NCI-H1694 treated with DMSO at 0.1 percent for 48 hours (cell line): ENCODE measurements at regions not wholly inside any gene's neighbourhood (a gene's known extent, or its start where the extent isn't known, plus 50 kb on each side); places are given as distances from the start of the nearest gene placed in this dataset.

Source experiments
- DNase-seq: peaks from one replicate; lab custom pipeline; 2025; lab: John Stamatoyannopoulos, UW

DNA sequence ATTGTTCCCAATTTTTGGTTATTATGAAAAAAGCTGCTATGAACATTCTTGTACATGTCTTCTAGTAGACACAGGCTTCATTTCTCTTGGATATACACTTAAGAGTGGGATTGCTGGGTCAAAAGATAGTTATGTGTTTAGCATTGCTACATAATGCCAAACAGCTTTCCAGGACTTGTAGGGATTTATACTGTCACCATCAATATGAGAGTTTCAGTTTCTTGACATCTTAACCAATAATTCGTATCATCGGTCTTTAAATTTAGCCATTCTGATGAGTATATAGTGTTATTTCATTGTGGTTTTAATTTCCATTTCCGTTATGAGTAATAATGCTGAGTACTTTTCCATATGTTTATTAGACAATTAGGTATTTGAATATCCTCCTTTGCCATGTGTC, 190.3 kb upstream of the PFN2 start:
- no peak for DNase-seq

DNA sequence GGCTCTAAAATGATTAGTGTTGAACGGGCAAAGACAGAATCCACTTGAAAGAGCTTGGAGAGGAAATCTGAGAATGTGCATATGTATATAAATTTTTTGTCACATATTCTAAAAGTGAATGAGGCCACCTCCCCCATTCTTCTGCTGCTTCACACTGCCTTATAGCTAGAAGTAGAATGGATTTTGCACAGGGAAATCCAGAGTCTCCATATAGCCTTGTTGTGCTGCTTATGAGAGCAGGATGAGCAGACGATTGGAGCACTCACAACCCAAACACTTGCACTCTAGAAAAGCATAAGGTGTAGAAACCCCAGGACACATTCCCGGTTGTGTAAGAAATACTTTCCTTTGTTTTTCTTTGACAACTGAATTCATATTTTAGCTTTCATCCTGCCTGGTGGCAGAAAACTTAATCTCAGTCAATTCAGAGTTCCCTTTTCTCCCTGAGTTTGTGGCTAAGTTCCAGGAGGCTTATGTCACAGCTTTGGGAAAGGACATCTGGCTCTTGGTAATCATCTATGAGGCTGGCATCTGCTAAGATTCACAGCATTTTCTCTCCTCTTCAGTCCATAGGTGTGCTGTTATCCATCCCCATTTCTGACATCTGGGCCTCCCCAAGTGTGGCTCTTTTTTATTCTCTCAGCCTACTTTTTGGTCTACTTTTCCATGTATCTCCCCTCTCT, 188.4 kb upstream of the PFN2 start:
- DNase-seq, result peak; percentile 88

DNA sequence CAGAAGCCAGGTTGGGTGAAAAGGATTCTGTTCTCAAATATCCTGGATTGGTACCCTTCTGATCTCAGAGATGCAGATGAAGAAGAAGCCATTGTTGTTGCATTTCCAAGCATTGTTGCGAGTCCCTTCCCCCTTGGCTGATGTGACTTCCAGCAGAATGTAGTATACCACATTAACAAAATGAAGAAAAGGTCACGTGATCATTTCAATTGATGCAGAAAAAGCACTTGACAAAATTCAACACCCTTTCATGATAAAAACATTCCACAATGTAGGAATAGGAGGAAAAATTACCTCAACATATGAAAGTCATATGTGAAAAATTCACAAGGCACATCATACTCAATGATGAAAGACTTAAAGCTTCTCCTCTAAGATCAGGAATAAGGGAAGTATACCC, 181.9 kb upstream of the PFN2 start:
- no peak for DNase-seq

DNA sequence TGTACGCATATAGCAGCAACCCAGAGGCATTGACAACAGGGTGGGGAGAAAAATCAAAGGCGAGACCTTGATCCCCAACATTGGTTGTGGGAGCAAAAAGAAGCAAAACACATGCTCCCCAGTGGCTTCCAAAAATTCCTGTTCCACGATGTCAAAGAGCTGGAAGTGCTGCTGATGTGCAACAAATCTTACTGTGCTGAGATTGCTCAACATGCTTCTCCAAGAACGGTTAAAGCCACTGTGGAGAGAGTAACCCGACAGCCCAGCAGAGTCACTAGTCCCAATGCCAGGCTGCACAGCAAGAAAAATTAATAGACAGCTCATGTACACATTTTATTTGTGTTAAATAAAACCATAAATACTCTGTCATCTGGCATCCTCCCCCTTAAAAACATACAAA, 179.9 kb upstream of the PFN2 start:
- no peak for DNase-seq

DNA sequence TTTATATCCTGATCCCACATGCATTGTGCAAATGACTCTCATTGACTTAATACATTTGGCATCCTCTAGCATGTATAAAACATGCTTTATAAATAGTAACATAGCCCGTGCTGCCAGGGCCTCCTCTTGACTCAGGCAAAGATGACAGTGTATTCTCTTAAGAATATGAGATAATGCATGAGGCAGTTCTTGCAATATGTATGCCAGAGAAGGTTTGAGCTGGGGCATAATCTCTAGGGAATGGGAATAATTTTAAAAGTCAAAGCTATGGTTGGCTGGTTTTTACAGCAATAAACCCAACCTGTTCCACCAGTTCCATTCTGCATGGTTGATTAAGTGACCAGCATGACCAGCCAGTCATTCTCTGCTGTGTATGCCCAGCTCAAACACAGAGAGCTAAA, 179.0 kb upstream of the PFN2 start:
- no peak for DNase-seq

DNA sequence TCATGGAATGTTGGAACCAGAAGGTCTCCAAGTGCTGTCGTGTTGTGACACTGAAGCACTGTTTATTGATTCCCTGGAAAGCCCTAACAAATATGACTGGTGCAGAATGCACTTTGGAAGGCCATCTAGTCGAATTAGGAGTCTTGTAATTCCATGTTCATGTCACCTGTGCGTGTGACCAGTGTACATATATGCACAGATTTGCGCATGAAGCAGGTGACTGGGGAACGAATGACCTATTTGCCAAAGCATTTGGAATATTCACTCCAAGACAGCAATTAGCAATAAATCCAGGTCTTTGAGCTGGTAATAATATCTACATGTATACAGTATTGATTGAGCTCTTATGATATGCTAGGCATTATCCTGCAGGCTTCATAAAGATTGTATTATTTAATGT, 177.5 kb upstream of the PFN2 start:
- no peak for DNase-seq

DNA sequence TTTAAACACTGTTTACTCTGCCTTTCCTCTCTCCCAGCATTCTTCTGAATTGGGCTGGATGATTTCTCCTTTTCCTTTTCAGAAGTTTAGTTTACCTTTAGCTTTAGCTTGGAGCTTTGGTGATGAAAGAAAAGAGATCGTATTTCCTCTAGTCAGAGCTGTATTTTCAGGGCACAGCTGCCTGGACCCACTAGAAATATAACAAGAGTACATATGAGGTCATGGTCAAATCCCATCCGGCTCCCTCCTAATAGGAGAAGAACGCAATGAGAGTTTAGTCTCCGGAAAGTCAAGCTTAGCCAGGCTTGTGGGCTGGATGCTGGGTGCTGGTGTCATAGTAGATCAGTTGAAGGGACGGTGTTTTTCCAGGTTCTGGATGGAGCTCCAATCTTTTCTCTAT, 177.1 kb upstream of the PFN2 start:
- no peak for DNase-seq

DNA sequence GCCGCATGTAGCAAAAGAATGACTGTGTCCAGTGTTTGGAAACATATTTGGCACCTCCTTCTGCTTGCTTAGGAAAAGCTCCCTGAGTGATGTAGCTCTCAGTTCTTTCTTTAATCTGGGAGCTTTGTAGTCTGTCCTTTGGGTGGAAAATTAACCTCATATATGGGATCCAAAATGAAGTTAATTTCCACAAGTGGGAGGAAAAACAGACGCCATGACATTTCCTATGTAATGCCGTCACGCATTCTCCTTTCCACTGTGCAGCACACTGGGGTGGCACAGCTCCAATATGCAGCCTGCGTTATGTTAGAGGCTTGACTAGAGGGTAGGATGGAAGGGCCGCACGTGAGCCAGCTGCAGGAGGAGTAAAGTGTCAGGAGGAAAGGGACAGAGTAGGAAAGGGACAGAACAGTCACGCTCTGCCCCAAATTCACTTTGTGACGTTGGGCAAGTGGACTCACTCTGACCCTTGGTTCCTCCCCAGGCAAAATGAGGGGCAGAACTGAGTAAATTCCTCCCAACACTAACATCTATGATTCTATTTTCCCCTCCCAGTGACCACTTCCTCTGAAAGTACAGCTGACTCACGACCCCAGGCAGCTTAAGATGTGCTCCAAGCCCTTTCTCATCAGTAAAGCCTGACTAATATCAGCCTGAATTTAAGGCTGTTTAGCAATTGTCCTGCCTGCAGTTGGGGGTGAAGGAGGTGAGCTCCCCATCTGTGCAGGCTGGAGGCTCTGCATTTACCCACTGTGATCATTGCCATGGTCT, 176.5 kb upstream of the PFN2 start:
- DNase-seq, result no peak

DNA sequence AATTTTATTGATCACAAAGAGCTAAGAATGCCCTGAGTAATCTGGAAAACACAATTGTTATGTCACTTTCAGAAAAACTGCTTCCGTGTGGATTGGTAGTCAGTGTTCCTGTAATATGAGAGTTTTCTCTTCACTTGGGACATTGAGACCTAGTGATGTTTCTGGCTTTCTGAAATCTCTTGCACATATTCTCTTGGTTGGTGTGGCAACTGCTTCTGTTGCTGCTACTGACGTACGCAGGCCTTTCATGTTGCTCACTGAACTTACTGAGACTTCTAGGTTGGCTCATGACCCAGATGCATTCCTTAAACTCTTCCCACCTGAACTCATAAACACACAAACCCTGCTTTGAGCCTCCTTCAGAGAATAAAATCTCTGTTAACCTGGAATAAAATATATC, 175.0 kb upstream of the PFN2 start:
- DNase-seq, result no peak

DNA sequence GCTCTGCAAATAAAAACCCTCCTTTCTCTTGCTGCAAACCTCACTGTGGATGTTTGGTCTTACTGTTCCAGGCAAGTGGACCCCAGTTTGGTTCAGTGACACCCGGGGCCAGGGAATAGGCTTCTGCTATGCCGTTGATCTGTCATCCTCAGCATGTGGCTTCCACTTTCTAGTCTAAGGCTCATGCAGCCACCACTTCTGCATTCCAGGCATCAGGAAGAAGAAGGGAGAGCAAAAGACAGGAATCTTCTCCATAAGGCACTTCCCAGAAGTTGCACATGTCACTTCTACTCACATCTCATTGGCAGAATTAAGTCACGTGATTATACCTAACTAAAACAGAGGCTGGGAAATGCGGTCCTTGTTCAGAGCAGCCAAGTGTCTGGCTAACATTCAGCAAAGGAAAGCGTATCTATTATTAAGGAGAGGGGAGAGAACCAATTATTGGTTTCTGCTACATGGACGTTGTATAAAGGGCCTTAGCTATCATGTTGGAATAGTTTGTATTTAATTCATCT, 173.6 kb upstream of the PFN2 start:
- no peak for DNase-seq

DNA sequence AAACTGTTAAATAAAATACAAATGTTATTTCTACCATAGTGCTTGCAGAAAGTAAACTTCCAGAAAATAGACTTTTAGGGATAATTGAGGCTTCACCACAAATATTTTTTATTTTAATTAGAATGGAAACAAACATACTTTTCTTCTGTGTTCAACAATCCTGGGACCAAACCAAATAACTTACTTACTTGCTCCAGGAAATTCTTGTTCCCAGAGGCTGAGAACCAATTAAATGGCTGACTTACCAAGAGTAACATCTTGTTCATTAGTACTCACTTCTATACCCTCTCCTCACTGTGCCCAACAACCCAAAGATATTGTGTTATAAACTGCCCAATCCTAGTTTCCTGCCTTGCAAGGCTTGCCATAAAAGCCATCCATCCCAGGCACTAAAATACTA, 172.2 kb upstream of the PFN2 start:
- DNase-seq, result no peak

DNA sequence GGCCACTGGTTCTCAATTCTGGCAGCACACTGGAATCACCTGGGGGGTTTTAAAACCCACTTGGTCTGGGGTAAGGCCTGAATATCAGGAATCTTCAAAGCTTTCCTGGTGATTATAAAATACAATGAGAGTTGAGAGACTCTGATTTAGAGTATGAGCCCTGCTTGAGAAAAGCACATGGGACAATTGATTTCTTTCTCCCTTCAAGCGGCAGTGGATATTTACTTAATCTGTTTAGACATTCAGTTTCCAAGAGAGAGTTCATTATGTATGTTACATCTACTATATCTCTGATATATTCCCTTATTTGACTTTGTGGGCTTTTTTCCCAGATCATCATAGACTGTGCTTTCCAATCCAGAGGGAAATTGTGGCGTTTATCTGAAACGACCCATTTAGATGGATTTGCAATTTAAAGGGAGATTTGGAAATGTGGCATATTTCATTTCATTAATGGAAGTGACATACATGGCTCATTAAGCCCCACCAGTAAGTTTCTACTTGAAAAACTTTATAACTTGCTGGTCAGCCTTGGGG, 171.2 kb upstream of the PFN2 start:
- no peak for DNase-seq

DNA sequence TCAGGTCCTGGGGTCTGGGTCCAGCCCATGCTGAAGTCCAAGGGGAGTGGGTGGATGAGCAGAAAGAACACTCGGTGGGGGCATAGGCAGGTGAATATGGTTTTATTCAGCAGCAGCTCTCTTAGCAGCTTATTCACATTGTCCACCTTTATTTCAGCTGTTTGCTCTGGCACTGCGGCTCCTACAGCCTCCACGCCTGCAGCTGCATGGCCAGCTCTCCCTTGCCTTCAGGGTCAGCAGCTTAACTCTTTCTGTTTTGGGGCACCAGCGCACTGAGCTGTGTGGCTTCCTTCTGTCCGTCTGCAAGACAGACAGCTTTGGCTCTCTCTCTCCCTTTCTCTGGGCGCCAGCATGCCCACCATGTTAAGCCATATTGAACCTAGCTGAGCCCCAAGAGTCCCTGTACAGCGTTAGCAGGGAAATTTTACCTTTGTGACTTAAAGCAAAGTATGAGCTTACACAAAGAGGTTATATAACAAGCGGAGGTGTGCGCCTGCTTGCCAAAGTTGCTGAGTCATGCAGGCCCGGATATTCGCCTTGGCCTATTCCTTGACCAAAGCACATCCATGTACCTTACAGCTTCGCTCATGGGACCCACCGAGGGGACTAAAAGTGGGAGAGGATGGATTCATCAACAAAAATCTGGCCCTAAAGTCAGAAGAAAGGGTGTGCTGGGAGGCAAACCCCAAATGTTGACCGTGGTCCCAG, 170.1 kb upstream of the PFN2 start:
- DNase-seq, result no peak

DNA sequence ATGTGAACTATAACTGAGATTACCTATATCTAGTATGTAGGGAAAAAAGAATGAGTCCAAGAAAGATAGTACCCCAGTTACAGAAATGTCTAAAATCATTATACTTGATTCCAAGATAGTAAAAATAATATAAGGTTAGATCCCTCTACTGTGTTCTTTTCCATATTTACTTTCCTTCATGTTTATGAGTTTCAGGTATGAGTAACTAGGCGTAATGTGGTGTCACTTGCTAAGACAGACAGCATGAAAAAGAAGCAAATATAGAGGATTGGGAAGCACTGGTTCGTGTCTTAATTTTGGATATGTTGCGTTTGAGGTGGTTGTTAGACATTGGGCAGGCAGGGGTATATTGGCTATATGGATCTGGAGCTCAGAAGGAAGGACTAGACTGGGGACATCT, 168.1 kb upstream of the PFN2 start:
- DNase-seq, result no peak

DNA sequence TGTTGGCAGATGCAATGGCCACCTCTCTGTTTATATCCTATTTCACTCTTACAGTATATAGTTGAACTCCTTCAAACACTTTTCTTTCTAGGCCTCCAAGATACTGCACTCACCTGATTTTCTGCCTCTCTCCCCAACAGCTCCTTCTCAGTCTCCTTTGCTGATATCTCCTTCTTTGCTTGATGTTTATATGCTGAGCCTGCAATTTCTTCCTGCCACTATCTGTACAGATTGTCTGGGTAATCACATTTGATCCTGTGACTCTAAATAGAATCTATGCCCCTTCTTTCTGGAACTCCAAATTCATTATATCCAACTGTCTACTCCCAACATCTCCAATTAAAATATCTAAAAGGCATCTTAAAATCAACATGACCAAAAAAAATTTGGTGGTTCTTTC, 165.5 kb upstream of the PFN2 start:
- no peak for DNase-seq

DNA sequence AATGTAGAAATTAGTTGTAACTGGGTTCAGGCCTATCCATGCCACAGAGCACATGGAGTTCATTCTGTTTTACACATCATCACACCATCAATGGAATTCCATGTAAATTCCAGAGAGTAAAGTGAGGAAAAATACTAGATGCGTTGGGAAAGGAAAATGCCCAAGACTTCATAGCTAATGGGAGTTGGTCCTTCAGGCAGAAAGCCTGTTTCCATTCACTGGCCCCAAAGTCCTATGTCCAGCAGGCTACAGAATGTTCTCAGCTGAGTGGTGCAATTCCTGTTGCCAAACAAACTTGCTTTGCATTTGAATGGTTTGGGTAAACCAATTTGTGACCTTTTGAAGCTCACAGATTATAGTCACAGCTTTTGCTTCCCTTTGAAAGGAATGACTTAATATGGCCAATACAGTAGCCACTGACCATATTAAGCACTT, 164.6 kb upstream of the PFN2 start:
- DNase-seq, result no peak

DNA sequence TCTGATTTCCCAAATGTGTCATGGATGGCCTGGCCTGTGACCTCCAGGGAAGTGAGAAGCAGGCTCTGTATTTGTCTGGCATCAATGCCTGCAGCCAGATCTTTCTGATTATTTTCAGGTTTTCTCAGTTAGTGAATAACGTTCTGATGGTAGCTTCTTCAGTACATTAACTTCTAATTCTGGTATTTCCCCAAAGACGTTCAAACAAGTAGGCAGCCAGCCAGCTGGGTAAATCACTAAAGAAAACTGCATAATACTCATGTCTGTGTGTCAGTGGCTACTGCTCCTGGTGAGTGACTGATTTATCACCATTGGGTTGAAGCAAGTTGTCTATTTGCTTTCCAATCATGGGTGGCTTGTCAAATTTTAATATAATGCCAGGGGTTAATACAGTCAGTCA, 162.6 kb upstream of the PFN2 start:
- no peak for DNase-seq

DNA sequence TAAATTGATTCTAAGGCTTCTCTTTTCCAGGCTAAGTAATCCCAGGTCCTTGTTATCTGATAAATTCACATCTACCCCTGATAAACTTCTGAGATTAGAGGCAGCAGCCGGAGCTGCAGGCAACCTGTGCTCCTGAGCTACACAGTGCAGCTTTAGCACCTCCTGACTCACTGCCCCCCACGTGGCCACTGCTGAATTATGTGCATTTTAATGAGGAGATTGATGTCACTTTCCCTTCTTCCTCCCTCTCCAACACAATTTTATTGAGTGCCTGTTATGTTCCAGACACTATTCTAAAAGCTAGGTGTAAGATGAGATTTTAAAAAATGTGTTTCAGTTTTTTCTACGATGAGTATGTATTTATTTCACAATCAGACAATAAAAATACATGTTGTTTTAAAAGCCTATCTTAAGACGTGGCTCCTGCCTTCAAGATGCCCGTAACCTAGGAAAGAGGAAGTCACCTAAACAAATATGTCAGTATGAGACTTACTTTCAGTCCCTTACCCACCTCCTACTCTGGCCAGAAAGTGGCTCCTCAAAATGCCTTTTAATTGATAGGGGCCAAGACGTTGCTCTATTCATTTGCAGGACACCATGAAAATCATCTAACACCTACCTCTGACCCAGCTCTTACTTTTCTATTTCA, 161.5 kb upstream of the PFN2 start:
- DNase-seq, result no peak

DNA sequence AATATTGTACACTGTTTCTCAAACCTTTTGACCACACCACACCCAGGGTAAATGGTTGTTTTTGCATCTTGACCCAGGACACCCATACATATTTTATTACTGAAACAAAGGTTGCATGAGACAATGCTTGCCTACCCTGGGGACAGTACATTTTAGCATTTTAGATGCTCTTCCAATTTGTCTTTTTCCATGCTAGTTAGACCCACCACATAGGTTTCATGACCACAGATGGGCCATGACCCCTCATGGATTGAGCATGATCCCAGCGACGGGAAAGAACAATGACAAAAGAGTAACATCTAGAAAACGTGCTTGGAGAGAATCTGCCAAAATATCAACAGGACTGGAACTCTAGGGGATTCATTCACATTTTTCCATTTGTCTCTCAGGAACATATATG, 161.0 kb upstream of the PFN2 start:
- DNase-seq, result no peak

DNA sequence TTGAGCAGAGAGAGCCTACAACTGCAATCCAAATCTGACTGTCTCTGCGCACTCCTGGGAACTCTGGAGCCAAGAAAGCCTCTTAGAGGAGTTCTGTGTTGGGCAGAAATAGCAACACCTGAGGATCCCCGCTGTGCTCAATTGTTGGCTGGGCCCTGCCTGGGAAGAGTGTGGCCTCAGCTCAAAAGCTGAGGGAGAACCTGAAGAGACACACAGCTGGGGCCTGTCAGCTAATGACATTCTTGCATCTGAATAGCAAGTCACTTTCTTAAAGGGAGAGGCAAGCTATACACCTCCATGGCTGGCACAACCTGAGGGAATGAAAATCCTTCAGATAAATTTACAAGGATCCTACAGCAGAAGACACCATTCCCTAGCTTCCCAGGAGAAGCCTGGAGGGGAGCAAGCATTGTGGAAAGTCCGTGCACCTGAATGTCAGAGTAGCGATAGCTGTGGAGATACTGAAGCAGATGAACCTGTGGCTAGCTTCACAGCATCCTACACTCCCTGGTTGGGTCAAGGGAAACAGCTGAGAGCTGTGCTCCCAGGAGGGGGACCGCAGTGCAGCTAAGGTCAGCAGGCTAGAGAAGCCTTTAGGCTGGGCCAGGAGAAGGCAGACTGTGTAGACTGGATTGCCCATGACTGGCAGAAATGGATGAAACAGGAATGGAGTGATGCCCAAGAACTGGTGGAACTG, 159.9 kb upstream of the PFN2 start:
- no peak for DNase-seq

DNA sequence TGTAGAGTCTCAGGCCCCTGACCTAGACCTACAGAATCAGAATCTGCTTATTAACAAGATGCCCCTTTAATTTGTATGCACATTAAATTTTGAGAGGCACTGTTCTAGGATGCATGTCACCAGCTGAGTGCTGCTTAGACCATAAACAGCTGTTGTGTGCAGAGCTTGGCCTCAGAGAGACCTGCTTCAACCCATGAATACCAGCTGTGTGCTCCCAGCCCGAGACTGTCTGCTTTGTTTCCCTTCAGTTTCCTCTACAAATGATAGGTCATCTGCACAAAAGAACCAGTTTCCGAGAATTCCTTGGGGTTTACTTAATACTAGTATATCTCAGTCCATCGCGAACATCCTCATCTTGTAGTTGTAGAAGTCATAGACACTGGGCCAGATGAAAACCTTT, 158.5 kb upstream of the PFN2 start:
- DNase-seq, result no peak

DNA sequence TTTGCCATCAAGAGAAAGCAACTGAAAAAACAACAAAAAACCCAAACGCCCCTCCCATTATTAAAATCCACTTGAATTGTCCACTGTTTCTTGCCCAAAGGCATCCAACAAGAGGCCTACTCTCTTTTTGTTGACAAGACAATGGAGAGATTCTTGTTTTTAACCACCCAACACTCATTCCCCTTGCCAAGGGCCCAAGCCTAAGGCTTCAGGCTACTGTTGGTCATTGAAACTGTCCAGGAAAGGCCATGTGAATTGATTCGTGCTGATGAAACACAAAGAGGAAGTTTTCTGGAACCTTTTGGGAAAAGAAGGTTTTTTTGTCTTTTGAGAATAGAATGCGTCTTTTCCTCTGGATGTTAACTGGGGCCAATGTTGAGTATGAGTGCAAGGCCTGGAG, 157.4 kb upstream of the PFN2 start:
- no peak for DNase-seq
